ENCODE measurements at regions not wholly inside any gene's neighbourhood (a gene's known extent, or its start where the extent isn't known, plus 50 kb on each side); places are given as distances from the start of the nearest gene placed in this dataset.

DNA sequence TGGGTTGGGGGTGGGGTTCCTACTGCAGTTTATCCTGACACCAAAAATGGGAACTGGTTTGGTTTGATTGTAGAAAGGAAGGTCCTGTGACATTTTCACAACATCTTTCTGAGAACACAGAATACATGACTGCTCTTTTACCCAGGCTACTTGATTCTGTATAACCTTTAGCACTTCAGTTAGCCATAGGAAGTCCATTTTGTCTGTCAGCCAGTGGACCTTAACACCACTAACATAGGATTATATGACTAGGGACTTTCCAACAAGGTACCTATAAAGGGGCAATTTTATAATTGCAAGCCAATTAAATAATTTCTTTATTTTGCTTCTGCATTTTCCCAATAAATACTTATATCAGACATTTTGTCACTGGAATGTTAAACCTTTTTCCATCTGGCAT, 489.2 kb upstream of the MIS18BP1 start:
- H3K4me1 ChIP-seq (ENCODE audit: insufficient read depth), result no peaks in the 10 kb centered on the region
- no peak overlapping the region for H2AFZ ChIP-seq
- no peaks in the 10 kb centered on the region for H3K79me2 ChIP-seq (replicated peaks; ENCODE audit: insufficient read depth)
- H3F3A ChIP-seq (replicated peaks; ENCODE audit: low read depth), result no peaks in the 10 kb centered on the region
- no peaks in the 10 kb centered on the region for H3K27me3 ChIP-seq (ENCODE audit: insufficient read depth)
- no peaks in the 10 kb centered on the region for H3K4me1 Mint-ChIP-seq
- no peaks in the 10 kb centered on the region; the same call in 2 of the 3 replicates for H3K9me3 Mint-ChIP-seq
- no peak overlapping the region for H3K4me2 ChIP-seq
- H3K27ac Mint-ChIP-seq, result no peak overlapping the region
- TF ChIP-seq POLR2AphosphoS5 (IDR thresholded peaks at IDR 0.05; ENCODE audit: low read depth) (no peak), JUNB (IDR thresholded peaks at IDR 0.05; ENCODE audit: unreplicated experiment) (no peak), NANOG (IDR thresholded peaks at IDR 0.05; ENCODE audit: borderline replicate concordance) (no peak), EZH2 (IDR thresholded peaks at IDR 0.05; ENCODE audit: low read depth, unreplicated experiment) (no peak), EZH2phosphoT487 (IDR thresholded peaks at IDR 0.05; ENCODE audit: unreplicated experiment) (no peak), ZNF114 (CRISPR knock-in tag; IDR thresholded peaks at IDR 0.05) (no peak), ZNF331 (CRISPR knock-in tag; IDR thresholded peaks at IDR 0.05; ENCODE audit: low read depth) (no peak), CREB1 (CRISPR knock-in tag; IDR thresholded peaks at IDR 0.05; ENCODE audit: low read depth) (no peak), STAT1 (IDR thresholded peaks at IDR 0.05; ENCODE audit: unreplicated experiment) (no peak)
- TF ChIP-seq, protein P1, sequence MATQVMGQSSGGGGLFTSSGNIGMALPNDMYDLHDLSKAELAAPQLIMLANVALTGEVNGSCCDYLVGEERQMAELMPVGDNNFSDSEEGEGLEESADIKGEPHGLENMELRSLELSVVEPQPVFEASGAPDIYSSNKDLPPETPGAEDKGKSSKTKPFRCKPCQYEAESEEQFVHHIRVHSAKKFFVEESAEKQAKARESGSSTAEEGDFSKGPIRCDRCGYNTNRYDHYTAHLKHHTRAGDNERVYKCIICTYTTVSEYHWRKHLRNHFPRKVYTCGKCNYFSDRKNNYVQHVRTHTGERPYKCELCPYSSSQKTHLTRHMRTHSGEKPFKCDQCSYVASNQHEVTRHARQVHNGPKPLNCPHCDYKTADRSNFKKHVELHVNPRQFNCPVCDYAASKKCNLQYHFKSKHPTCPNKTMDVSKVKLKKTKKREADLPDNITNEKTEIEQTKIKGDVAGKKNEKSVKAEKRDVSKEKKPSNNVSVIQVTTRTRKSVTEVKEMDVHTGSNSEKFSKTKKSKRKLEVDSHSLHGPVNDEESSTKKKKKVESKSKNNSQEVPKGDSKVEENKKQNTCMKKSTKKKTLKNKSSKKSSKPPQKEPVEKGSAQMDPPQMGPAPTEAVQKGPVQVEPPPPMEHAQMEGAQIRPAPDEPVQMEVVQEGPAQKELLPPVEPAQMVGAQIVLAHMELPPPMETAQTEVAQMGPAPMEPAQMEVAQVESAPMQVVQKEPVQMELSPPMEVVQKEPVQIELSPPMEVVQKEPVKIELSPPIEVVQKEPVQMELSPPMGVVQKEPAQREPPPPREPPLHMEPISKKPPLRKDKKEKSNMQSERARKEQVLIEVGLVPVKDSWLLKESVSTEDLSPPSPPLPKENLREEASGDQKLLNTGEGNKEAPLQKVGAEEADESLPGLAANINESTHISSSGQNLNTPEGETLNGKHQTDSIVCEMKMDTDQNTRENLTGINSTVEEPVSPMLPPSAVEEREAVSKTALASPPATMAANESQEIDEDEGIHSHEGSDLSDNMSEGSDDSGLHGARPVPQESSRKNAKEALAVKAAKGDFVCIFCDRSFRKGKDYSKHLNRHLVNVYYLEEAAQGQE (IDR thresholded peaks at IDR 0.05; ENCODE audit: unreplicated experiment), result no peak
- TF ChIP-seq, protein P2, sequence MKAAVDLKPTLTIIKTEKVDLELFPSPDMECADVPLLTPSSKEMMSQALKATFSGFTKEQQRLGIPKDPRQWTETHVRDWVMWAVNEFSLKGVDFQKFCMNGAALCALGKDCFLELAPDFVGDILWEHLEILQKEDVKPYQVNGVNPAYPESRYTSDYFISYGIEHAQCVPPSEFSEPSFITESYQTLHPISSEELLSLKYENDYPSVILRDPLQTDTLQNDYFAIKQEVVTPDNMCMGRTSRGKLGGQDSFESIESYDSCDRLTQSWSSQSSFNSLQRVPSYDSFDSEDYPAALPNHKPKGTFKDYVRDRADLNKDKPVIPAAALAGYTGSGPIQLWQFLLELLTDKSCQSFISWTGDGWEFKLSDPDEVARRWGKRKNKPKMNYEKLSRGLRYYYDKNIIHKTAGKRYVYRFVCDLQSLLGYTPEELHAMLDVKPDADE (IDR thresholded peaks at IDR 0.05), result no peak
- TF ChIP-seq, protein P3, sequence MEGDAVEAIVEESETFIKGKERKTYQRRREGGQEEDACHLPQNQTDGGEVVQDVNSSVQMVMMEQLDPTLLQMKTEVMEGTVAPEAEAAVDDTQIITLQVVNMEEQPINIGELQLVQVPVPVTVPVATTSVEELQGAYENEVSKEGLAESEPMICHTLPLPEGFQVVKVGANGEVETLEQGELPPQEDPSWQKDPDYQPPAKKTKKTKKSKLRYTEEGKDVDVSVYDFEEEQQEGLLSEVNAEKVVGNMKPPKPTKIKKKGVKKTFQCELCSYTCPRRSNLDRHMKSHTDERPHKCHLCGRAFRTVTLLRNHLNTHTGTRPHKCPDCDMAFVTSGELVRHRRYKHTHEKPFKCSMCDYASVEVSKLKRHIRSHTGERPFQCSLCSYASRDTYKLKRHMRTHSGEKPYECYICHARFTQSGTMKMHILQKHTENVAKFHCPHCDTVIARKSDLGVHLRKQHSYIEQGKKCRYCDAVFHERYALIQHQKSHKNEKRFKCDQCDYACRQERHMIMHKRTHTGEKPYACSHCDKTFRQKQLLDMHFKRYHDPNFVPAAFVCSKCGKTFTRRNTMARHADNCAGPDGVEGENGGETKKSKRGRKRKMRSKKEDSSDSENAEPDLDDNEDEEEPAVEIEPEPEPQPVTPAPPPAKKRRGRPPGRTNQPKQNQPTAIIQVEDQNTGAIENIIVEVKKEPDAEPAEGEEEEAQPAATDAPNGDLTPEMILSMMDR (conservative IDR thresholded peaks at IDR 0.05; ENCODE audit: low read depth in 2 of 2), result no peak
- TF ChIP-seq, protein P4, sequence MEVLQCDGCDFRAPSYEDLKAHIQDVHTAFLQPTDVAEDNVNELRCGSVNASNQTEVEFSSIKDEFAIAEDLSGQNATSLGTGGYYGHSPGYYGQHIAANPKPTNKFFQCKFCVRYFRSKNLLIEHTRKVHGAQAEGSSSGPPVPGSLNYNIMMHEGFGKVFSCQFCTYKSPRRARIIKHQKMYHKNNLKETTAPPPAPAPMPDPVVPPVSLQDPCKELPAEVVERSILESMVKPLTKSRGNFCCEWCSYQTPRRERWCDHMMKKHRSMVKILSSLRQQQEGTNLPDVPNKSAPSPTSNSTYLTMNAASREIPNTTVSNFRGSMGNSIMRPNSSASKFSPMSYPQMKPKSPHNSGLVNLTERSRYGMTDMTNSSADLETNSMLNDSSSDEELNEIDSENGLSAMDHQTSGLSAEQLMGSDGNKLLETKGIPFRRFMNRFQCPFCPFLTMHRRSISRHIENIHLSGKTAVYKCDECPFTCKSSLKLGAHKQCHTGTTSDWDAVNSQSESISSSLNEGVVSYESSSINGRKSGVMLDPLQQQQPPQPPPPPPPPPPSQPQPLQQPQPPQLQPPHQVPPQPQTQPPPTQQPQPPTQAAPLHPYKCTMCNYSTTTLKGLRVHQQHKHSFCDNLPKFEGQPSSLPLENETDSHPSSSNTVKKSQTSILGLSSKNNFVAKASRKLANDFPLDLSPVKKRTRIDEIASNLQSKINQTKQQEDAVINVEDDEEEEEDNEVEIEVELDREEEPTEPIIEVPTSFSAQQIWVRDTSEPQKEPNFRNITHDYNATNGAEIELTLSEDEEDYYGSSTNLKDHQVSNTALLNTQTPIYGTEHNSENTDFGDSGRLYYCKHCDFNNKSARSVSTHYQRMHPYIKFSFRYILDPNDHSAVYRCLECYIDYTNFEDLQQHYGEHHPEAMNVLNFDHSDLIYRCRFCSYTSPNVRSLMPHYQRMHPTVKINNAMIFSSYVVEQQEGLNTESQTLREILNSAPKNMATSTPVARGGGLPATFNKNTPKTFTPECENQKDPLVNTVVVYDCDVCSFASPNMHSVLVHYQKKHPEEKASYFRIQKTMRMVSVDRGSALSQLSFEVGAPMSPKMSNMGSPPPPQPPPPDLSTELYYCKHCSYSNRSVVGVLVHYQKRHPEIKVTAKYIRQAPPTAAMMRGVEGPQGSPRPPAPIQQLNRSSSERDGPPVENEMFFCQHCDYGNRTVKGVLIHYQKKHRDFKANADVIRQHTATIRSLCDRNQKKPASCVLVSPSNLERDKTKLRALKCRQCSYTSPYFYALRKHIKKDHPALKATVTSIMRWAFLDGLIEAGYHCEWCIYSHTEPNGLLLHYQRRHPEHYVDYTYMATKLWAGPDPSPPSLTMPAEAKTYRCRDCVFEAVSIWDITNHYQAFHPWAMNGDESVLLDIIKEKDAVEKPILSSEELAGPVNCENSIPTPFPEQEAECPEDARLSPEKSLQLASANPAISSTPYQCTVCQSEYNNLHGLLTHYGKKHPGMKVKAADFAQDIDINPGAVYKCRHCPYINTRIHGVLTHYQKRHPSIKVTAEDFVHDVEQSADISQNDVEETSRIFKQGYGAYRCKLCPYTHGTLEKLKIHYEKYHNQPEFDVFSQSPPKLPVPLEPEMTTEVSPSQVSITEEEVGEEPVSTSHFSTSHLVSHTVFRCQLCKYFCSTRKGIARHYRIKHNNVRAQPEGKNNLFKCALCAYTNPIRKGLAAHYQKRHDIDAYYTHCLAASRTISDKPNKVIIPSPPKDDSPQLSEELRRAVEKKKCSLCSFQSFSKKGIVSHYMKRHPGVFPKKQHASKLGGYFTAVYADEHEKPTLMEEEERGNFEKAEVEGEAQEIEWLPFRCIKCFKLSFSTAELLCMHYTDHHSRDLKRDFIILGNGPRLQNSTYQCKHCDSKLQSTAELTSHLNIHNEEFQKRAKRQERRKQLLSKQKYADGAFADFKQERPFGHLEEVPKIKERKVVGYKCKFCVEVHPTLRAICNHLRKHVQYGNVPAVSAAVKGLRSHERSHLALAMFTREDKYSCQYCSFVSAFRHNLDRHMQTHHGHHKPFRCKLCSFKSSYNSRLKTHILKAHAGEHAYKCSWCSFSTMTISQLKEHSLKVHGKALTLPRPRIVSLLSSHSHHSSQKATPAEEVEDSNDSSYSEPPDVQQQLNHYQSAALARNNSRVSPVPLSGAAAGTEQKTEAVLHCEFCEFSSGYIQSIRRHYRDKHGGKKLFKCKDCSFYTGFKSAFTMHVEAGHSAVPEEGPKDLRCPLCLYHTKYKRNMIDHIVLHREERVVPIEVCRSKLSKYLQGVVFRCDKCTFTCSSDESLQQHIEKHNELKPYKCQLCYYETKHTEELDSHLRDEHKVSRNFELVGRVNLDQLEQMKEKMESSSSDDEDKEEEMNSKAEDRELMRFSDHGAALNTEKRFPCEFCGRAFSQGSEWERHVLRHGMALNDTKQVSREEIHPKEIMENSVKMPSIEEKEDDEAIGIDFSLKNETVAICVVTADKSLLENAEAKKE (CRISPR knock-in tag; IDR thresholded peaks at IDR 0.05), result no peak
- H3K4me3 Mint-ChIP-seq, result no peak overlapping the region
- ATAC-seq (no peak), DNase-seq (ENCODE audit: low spot score) (no peak)
- no peaks in the 10 kb centered on the region for H4K20me1 ChIP-seq (replicated peaks; ENCODE audit: insufficient read depth)
- H3K36me3 Mint-ChIP-seq (ENCODE audit: low read depth), result no peaks in the 10 kb centered on the region
- H3K9me2 ChIP-seq (ENCODE audit: insufficient read depth), result no peaks in the 10 kb centered on the region
- H3K36me3 ChIP-seq (ENCODE audit: insufficient read depth), result no peaks in the 10 kb centered on the region
- H3K4me3 ChIP-seq, result no peak overlapping the region
- no peak overlapping the region for H3K27ac ChIP-seq (ENCODE audit: low read depth)
- H3K27me3 Mint-ChIP-seq (ENCODE audit: insufficient read depth, low read depth, poor library complexity), result no peaks in the 10 kb centered on the region

Measured in GM23338 (cell line).